ENCODE measurements at regions not wholly inside any gene's neighbourhood (a gene's known extent, or its start where the extent isn't known, plus 50 kb on each side); places are given as distances from the start of the nearest gene placed in this dataset.

DNA sequence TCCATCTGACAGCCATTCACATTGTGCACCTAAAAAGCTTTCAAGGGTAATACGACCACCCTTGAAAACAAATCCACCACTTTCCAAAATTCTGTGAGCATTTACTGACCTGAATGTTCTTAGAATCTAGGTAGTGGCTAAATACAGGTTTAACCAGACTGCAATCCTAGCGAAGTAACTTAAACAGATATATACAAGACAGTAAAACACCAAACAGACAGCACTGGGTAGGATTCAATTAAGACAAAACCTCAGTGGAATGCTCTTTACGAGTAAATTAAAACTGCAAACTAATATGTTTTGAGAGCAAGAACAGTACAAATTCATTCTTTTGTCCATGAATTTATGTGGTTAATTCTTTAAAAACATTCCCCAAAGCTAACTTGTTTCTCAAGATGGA is 354.2 kb upstream of the ESRRG start:
- Histone ChIP-seq H4K91ac (ENCODE audit: low read depth, low read length, poor library complexity) (no peak overlapping the region), H3K9ac (ENCODE audit: low read depth, low read length, poor library complexity) (no peak overlapping the region), H3K4me3 (ENCODE audit: low read length in 2 of 2) (no peak overlapping the region), H3K4ac (ENCODE audit: low read length) (no peak overlapping the region), H3K79me1 (ENCODE audit: low read depth, low read length) (no peaks in the 10 kb centered on the region), H3K4me2 (ENCODE audit: insufficient read depth, low read length, poor library complexity, severe bottlenecking) (no peak overlapping the region), H3K18ac (ENCODE audit: low read length) (no peak overlapping the region), H3K9me3 (replicated peaks in 1 of 2; ENCODE audit: control insufficient read depth in 2 of 2, insufficient read depth in 1 of 2, low read depth in 1 of 2, low read length in 2 of 2) (no peaks in the 10 kb centered on the region), H2BK12ac (ENCODE audit: low read length) (no peak overlapping the region), H3K36me3 (replicated peaks in 1 of 2; ENCODE audit: control insufficient read depth in 2 of 2, insufficient read depth in 2 of 2, low read length in 2 of 2) (no peaks in the 10 kb centered on the region), H2BK5ac (ENCODE audit: low read length) (no peak overlapping the region), H3K14ac (ENCODE audit: low read length) (no peak overlapping the region), H4K8ac (ENCODE audit: low read depth, low read length) (no peak overlapping the region), H2AFZ (ENCODE audit: low read length) (peak overlapping the region; percentile 75), H2AK5ac (ENCODE audit: low read depth, low read length) (no peak overlapping the region), H3K27me3 (ENCODE audit: control insufficient read depth in 3 of 3, insufficient read depth in 3 of 3, low read depth in 1 of 3, low read length in 3 of 3) (no peaks in the 10 kb centered on the region), H3K4me1 (ENCODE audit: control insufficient read depth in 2 of 2, insufficient read depth in 1 of 2, low read depth in 1 of 2, low read length in 2 of 2) (peaks cover 4 to 20% of the 10 kb centered on the region in 2 donors), H2BK15ac (ENCODE audit: low read length) (no peak overlapping the region), H3K27ac (replicated peaks; ENCODE audit: low read length) (no peak overlapping the region), H3K23ac (ENCODE audit: low read depth, low read length, poor library complexity) (no peak overlapping the region), H2BK120ac (ENCODE audit: low read depth, low read length) (no peak overlapping the region)
- WGBS, 2 donors (ENCODE audit: extremely low coverage in 2 of 2, insufficient read length in 2 of 2, insufficient replicate concordance in 1 of 2) = no CpG with 5 or more reads among the region's 3 CpGs
- no peak for DNase-seq (ENCODE audit: low spot score)

DNA sequence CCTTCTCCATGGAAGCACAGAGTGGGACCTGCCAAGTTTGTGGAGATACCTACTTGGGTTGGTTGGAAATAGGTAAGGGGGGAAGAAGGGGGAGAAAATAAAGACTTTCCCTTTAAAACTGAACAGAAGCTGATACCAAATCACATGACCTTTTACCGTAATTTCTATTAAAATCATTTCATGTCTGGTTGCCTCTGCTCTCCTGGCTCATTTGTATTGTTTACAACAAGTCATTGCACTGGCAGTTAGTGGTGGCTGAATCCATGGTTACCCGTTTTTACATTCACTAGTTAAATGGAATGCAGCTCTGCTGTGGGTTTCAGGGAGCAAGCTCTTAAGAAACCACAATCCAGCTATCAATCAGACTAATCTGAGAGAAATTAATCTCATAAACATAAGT is 353.7 kb upstream of the ESRRG start:
- H3K27me3 ChIP-seq (ENCODE audit: control insufficient read depth in 3 of 3, insufficient read depth in 3 of 3, low read depth in 1 of 3, low read length in 3 of 3) = no peaks in the 10 kb centered on the region
- H2BK5ac ChIP-seq (ENCODE audit: low read length) = no peak overlapping the region
- WGBS, 2 donors (ENCODE audit: extremely low coverage in 2 of 2, insufficient read length in 2 of 2, insufficient replicate concordance in 1 of 2) = no CpG with 5 or more reads among the region's 2 CpGs
- H3K27ac ChIP-seq (replicated peaks; ENCODE audit: low read length) = no peak overlapping the region
- H3K18ac ChIP-seq (ENCODE audit: low read length) = no peak overlapping the region
- no peak overlapping the region for H3K4me2 ChIP-seq (ENCODE audit: insufficient read depth, low read length, poor library complexity, severe bottlenecking)
- H3K23ac ChIP-seq (ENCODE audit: low read depth, low read length, poor library complexity) = no peak overlapping the region
- H3K36me3 ChIP-seq (replicated peaks in 1 of 2; ENCODE audit: control insufficient read depth in 2 of 2, insufficient read depth in 2 of 2, low read length in 2 of 2) = no peaks in the 10 kb centered on the region
- no peak overlapping the region for H3K14ac ChIP-seq (ENCODE audit: low read length)
- DNase-seq (ENCODE audit: low spot score) = no peak
- no peak overlapping the region for H2BK12ac ChIP-seq (ENCODE audit: low read length)
- peak overlapping the region; percentile 75 for H2AFZ ChIP-seq (ENCODE audit: low read length)
- no peak overlapping the region for H4K91ac ChIP-seq (ENCODE audit: low read depth, low read length, poor library complexity)
- no peaks in the 10 kb centered on the region for H3K9me3 ChIP-seq (replicated peaks in 1 of 2; ENCODE audit: control insufficient read depth in 2 of 2, insufficient read depth in 1 of 2, low read depth in 1 of 2, low read length in 2 of 2)
- H4K8ac ChIP-seq (ENCODE audit: low read depth, low read length) = no peak overlapping the region
- H3K4me1 ChIP-seq (ENCODE audit: control insufficient read depth in 2 of 2, insufficient read depth in 1 of 2, low read depth in 1 of 2, low read length in 2 of 2) = peaks cover 4 to 20% of the 10 kb centered on the region in 2 donors
- H3K79me1 ChIP-seq (ENCODE audit: low read depth, low read length) = no peaks in the 10 kb centered on the region
- no peak overlapping the region for H3K4ac ChIP-seq (ENCODE audit: low read length)
- H2AK5ac ChIP-seq (ENCODE audit: low read depth, low read length) = no peak overlapping the region
- no peak overlapping the region for H2BK120ac ChIP-seq (ENCODE audit: low read depth, low read length)
- H3K4me3 ChIP-seq (ENCODE audit: low read length in 2 of 2) = no peak overlapping the region
- no peak overlapping the region for H3K9ac ChIP-seq (ENCODE audit: low read depth, low read length, poor library complexity)
- no peak overlapping the region for H2BK15ac ChIP-seq (ENCODE audit: low read length)

DNA sequence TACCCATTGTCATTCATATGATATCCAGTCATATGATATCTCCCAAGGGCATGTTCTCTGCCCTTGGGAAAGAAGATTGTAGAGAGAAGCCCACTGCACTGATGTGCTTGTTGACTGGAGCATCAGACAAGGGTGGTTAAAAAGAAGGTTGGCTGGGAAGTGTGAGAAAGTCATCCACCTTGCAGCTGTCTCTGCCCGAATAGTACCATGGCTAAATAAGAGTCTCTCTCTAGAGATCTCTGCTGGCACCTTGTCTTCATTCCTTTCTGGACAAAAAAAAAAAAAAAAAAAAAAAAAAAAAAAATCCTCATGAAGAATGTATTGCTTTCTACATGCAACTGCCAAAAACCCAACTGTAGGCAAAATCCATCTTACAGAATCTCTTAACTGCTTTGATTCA is 349.7 kb upstream of the ESRRG start:
- no peak overlapping the region for H3K4me2 ChIP-seq (ENCODE audit: insufficient read depth, low read length, poor library complexity, severe bottlenecking)
- no peak overlapping the region for H4K91ac ChIP-seq (ENCODE audit: low read depth, low read length, poor library complexity)
- no peak overlapping the region for H2AK5ac ChIP-seq (ENCODE audit: low read depth, low read length)
- WGBS, 2 donors (ENCODE audit: extremely low coverage in 2 of 2, insufficient read length in 2 of 2, insufficient replicate concordance in 1 of 2) = no CpG with 5 or more reads among the region's 1 CpG
- no peaks in the 10 kb centered on the region for H3K79me1 ChIP-seq (ENCODE audit: low read depth, low read length)
- no peak overlapping the region for H3K23ac ChIP-seq (ENCODE audit: low read depth, low read length, poor library complexity)
- H3K4me1 ChIP-seq (ENCODE audit: control insufficient read depth in 2 of 2, insufficient read depth in 1 of 2, low read depth in 1 of 2, low read length in 2 of 2) = peaks cover under 1 to 15% of the 10 kb centered on the region in 2 donors
- no peaks in the 10 kb centered on the region for H3K9me3 ChIP-seq (replicated peaks in 1 of 2; ENCODE audit: control insufficient read depth in 2 of 2, insufficient read depth in 1 of 2, low read depth in 1 of 2, low read length in 2 of 2)
- no peak overlapping the region for H3K27ac ChIP-seq (replicated peaks; ENCODE audit: low read length)
- no peak overlapping the region for H3K9ac ChIP-seq (ENCODE audit: low read depth, low read length, poor library complexity)
- no peak overlapping the region for H2BK15ac ChIP-seq (ENCODE audit: low read length)
- no peak overlapping the region for H2AFZ ChIP-seq (ENCODE audit: low read length)
- no peaks in the 10 kb centered on the region for H3K36me3 ChIP-seq (replicated peaks in 1 of 2; ENCODE audit: control insufficient read depth in 2 of 2, insufficient read depth in 2 of 2, low read length in 2 of 2)
- no peak overlapping the region for H2BK120ac ChIP-seq (ENCODE audit: low read depth, low read length)
- no peak overlapping the region for H3K18ac ChIP-seq (ENCODE audit: low read length)
- H3K27me3 ChIP-seq (ENCODE audit: control insufficient read depth in 3 of 3, insufficient read depth in 3 of 3, low read depth in 1 of 3, low read length in 3 of 3) = no peaks in the 10 kb centered on the region
- no peak overlapping the region for H3K14ac ChIP-seq (ENCODE audit: low read length)
- H4K8ac ChIP-seq (ENCODE audit: low read depth, low read length) = no peak overlapping the region
- no peak overlapping the region for H3K4ac ChIP-seq (ENCODE audit: low read length)
- H2BK12ac ChIP-seq (ENCODE audit: low read length) = no peak overlapping the region
- no peak for DNase-seq (ENCODE audit: low spot score)
- H2BK5ac ChIP-seq (ENCODE audit: low read length) = no peak overlapping the region
- no peak overlapping the region for H3K4me3 ChIP-seq (ENCODE audit: low read length in 2 of 2)

- WGBS, 2 donors (ENCODE audit: extremely low coverage in 2 of 2, insufficient read length in 2 of 2, insufficient replicate concordance in 1 of 2) = no CpG with 5 or more reads among the region's 1 CpG
- Histone ChIP-seq H4K8ac (ENCODE audit: low read depth, low read length) (no peak overlapping the region), H3K79me1 (ENCODE audit: low read depth, low read length) (no peaks in the 10 kb centered on the region)
Observed at GRCh38 chr1:217067642-217068041, 344.4 kb upstream of the ESRRG start.

More at GRCh38 chr1:217067642-217068041, 344.4 kb upstream of the ESRRG start:
- H3K23ac ChIP-seq (ENCODE audit: low read depth, low read length, poor library complexity) = no peak overlapping the region
- no peak overlapping the region for H3K9ac ChIP-seq (ENCODE audit: low read depth, low read length, poor library complexity)
- H3K14ac ChIP-seq (ENCODE audit: low read length) = no peak overlapping the region
- H3K27ac ChIP-seq (replicated peaks; ENCODE audit: low read length) = no peak overlapping the region
- DNase-seq (ENCODE audit: low spot score) = no peak
- H2BK120ac ChIP-seq (ENCODE audit: low read depth, low read length) = no peak overlapping the region
- H2AK5ac ChIP-seq (ENCODE audit: low read depth, low read length) = no peak overlapping the region
- no peak overlapping the region for H2BK12ac ChIP-seq (ENCODE audit: low read length)
- no peak overlapping the region for H3K18ac ChIP-seq (ENCODE audit: low read length)
- H2BK5ac ChIP-seq (ENCODE audit: low read length) = no peak overlapping the region
- no peaks in the 10 kb centered on the region for H3K27me3 ChIP-seq (ENCODE audit: control insufficient read depth in 3 of 3, insufficient read depth in 3 of 3, low read depth in 1 of 3, low read length in 3 of 3)
- H2AFZ ChIP-seq (ENCODE audit: low read length) = no peak overlapping the region
- no peak overlapping the region for H4K91ac ChIP-seq (ENCODE audit: low read depth, low read length, poor library complexity)
- H2BK15ac ChIP-seq (ENCODE audit: low read length) = no peak overlapping the region
- no peaks in the 10 kb centered on the region for H3K36me3 ChIP-seq (replicated peaks in 1 of 2; ENCODE audit: control insufficient read depth in 2 of 2, insufficient read depth in 2 of 2, low read length in 2 of 2)
- H3K4me3 ChIP-seq (ENCODE audit: low read length in 2 of 2) = no peak overlapping the region
- no peak overlapping the region for H3K4ac ChIP-seq (ENCODE audit: low read length)
- no peaks in the 10 kb centered on the region for H3K9me3 ChIP-seq (replicated peaks in 1 of 2; ENCODE audit: control insufficient read depth in 2 of 2, insufficient read depth in 1 of 2, low read depth in 1 of 2, low read length in 2 of 2)
- H3K4me1 ChIP-seq (ENCODE audit: control insufficient read depth in 2 of 2, insufficient read depth in 1 of 2, low read depth in 1 of 2, low read length in 2 of 2) = no peaks in the 10 kb centered on the region
- H3K4me2 ChIP-seq (ENCODE audit: insufficient read depth, low read length, poor library complexity, severe bottlenecking) = no peak overlapping the region

Data from neuronal stem cell (in vitro differentiated cells).